ENCODE measurements at regions not wholly inside any gene's neighbourhood (a gene's known extent, or its start where the extent isn't known, plus 50 kb on each side); places are given as distances from the start of the nearest gene placed in this dataset.

DNA sequence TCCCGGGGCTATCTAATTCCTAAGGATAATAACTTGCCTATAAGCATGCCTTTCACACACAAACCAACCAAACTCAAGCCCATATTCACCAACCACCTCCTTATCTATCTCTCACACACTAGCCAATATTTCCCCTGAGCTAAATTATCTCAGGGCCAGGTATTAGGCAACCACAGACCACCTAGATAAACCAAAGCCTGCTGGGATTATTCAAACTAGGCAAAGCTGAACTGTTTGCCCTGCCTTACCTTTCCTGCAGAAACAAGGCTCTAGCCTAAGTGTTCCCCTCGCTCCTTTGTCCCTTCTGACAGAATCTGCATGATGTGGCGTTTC, 114.7 kb upstream of the EEA1 start:
- DNase-seq: no peak

DNA sequence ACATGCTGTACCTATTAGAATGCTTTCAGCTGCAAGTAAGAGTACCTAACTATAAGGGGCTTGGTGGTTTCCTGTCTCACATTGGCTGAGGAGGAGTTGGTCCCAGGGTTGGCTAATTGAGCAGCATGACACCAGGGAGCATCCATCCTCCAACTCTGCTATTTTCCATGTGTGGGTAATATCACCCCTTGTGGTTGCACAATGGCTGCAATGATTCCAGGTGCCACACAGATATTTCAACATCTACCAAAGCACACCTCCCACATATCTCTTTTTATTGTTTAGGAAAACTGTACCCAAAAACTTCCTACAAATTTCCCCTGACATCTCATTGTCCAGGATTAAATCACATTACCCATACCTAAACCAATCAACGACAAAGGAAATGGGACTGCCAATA, 118.0 kb upstream of the EEA1 start:
- DNase-seq: no peak

DNA sequence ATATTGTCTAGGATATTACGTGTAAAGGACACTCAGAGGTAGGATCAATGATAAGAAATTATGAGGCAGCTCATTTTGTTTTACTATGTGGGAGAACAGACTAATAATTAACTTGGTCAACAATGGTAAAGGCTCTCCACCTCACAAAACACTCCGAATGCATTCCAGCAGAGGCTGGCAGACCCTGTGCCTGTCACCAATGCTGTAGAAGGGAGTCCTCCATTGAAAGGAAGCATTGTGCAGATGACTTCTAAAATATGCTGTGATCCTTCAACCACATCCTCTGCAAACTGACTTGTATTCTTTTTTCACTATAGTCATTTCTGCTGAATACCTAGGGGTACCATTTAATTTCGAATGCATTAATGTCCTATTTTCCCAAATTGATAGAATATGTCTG, 119.6 kb upstream of the EEA1 start:
- no peak for DNase-seq

DNA sequence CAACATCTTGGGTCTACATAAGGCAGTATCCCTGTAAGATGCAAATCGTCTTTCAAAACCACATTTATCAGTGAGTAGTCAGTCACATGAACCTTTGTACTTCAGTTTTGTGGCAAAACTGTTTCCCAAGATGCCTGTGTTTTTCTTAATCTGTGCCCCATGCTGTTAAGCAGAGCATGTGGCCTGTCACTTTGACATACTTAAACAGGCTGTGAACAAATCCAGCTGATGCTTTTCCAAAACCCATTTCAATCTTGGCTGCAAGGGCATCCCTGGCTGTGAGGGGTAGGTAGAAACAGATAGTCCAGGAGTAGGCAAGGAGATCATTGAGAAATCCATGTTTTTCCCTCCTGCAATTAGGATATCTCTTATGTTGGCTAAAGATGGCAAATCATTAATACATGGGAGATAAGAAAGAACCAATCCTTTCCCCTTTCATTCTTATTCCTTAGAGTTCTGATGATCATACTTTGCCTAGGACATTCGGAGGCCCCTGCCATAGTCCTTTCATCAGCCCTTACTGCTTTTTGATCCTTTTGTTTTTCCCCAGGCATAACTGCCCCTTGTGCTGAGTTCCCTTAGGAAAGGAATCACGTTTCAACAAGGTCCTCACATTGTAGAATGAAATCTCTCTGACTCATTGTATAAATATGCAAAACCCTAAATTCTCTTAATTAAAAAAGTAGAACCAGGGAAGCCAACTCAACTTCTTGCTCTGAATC, 121.1 kb upstream of the EEA1 start:
- DNase-seq: no peak

DNA sequence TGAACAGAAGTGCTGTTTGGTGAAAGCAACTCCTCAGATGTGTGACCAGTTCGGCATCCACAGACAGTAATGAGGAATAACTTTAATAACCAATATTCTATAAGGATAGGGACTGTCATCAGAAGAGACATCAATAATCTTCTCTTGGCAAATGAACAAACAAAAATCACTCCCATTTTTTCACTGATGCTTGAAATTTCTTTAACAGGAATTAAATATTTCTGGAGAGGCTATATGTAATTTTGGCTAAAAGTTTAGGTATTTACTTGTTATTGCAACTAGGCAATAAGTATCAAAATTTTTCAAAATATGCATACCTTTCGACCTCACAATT, 121.6 kb upstream of the EEA1 start:
- DNase-seq: no peak

DNA sequence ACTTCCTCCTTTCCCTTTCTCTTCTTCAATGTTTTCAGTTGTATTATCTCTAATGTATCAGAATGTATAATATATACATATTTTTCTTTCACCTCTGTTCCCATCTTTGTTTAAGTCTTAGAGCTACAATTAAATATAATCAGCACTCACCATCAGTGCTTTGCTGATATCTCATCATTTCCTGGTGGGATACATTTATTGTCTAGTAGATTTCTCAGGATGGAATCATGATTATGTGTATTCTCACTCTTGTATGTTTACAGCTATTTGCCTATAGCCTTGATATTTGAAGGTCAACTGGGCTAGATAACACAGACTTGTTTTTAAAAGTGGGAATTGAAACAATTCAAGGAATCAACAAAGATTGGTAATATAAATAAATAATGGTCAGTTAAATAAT, 124.9 kb upstream of the EEA1 start:
- DNase-seq: no peak

DNA sequence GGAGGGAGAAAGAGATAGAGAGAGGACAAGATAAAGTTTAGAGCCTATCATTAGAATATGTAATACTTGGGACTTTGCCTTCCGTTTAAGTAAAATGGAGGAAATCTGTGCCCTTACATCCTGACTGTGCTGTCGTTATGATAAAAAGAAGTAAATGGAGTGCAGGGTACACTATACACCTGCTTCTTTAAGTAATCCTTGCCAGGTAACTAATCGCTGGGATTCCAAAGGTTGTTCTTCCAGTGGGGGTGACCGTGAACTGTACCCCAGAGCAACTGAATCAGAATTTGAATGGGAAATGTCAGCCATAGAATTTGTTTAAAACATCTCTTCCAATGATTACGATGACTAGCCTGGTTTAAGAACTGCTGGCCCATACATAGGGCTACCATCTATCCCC, 126.1 kb upstream of the EEA1 start:
- DNase-seq: no peak

DNA sequence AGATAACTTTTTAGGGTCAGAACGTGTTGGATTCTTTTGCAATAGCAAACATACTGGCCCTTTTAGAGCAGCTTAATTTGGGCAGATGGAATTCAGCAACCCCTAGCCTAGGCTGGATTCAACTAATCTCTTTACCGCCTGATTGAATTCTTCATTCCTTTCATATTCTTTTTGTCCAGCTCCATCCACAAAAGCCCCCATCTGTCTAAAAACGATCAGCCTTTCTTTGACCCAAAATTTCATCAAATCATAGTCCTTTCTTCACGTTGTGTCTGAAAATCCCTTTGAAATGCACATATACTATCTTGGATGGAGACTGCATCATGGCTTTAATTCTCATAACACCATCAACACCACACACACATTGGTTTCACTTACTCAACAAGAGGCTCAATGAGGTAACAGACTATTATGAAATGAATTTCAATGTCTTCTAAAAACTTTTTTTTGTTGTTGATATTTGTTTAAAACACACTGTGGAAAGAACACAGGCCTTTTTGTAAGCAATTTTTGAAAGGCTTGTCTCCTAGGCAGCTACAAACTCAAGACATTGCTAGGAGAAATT, 128.0 kb upstream of the EEA1 start:
- DNase-seq: no peak

DNA sequence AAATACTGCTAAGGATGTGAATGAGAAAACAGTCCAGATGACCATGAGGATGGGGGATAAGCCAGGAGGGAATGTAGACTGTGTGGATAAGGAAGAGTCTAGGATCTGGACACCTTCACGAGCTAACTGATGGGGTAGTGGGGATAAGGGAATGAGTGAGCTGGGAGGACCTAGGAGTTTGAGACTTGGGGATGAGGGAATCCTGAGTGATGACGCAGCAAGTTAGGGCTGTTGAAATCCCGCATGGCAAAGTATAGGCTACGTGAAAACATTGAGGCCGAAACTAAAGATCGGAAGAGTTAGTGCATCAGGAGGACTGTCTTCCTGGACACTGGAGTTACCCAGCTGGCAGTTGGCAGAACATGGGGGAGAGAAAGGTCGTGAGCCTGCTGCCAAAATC, 129.2 kb upstream of the EEA1 start:
- DNase-seq: no peak

DNA sequence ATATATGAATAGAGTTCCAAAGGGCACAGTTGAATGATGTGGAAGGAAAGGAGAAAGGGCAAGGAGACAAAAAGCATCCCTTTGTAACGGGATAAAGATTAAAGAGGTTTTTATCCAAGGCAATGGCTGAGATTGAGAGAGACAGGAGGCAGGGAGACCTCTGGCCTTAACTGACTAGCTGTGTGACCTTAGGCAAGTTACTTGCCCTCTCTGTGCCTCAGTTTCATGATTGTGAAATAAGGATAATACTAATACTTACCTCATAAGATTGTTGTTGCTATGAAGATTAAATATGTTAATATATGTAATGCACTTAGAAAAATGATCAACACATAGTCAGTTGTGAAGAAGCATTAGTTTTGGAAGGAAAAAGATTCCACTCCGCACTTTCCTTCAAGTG, 130.2 kb upstream of the EEA1 start:
- DNase-seq: no peak

DNA sequence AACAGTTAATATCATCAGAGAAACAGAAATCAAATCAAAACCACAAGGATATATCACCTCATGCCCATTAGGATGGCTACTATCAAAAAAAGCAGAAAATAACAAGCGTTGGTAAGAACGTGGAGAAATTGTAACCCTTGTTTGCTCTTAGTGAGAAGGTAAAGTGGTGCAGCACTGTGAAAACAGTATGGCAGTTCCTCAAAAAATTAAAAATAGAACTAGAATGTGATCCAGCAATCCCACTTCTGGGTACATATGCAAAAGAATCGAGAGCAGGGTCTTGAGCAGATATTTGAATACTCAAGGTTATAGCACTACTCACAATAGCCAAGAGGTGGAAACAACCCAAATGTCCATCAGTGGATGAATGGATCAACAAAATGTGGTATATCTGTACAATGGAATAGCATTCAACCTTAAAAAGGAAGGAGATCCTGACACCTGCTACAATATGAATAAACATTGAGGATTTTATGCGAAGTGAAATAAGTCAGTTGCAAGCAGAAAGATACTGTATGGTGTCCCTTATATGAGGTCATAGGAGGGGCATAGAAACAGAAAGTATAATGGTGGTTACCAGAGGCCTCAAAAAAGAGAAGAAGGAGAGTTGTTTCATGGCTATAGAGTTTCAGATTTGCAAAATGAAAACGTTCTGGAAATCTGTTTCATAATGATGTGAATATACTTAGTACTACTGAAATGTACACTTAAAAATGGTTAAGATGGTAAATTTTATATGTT, 131.0 kb upstream of the EEA1 start:
- DNase-seq: no peak

DNA sequence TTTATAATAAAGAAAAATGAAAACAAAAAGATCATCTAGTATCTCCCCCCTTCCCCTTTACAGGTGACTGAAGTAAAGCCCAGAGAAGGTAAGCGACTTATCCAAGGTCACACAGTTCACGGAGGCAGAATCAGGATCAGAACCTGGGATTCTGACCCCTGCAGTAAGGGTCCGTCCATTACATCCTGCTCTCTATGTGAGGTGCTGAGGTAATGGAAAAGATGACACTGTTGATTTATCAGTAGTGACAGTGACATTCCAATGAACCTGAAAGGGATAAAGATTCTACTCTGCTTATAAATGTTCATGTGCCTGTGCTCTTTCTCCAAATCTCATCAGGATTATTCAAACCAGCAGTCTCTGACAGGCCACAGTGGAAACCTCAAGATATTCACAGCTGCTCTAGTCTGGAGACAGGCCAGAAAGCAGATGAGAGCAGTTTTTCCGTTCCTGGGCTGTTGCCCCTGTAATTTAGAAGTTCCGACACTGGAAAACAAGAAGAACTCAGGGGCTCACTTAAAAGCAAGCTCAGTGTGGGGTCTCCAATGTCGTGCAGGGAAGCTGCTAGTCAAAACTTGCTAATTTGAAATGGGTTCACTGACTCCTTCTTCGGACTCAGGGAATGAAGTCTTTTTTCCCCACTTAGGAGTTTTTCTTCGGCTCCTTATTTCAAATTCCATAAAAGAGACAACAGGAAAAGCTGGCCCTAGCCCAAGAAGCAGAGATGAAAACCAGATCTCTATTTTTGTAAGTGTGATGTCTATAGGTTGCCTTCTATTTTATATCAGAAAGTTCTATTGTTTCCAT, 131.8 kb upstream of the EEA1 start:
- DNase-seq: no peak

DNA sequence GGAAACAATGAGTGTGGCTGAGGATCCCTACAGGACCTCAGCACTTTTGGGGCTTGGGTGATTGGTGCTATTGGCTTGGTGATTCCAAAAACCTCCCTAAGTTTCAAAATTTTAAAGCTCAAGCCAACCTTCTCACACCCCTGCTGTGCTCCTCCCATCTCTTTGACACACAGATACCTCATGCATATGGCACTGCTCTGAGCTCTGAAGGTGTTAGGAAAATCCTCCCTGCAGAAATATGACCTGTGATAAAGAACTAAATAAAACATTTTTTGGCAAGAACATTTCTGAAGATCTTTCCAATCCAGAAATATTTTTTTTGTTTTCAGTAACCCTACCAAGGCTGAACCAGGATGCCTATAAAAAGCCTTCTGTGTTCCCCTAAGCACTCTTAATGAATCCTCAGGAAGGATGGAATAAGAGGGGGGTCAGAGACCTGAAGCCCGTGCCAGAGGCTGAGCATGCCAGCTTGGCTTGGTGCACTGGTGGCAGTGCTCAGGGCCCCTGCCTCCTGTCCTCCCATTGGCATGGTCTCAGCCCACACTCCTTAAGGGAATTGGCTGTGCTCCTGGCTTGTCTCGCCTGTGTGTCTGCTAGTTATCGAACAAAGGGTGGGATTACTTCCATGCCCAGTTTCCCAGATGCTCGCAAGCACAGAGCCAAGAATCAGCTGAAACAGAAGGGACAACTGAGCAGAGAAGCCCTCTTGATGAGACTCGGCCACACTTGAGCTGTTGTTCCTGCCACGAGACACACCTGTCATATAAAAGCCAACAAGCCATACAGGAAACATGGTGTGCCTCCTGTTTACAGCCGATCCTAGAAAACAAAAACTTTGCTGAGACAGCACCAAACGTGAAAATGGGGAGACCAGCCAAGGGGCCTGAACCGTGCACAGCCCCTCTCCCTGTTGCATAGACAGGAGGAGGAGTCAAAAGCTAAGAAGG, 132.7 kb upstream of the EEA1 start:
- no peak for DNase-seq

DNA sequence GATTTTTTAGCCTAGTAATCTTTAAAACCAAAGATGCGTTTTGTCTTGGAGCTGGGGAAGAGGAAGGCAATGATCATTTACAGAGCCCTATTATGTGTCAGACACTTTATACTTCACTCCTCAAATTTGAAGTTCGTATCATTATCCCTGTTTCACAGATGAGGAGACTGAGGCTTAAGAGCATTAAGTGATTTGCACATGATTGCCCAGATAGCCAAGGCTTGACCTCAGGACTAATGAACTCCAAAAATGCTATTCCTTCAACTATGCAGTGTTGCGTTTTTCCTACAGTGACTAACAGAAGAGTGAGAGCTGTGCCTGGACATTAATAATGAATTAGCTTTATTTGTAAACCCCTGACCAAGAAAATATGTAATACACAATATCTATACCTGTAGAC, 136.8 kb upstream of the EEA1 start:
- DNase-seq: no peak

DNA sequence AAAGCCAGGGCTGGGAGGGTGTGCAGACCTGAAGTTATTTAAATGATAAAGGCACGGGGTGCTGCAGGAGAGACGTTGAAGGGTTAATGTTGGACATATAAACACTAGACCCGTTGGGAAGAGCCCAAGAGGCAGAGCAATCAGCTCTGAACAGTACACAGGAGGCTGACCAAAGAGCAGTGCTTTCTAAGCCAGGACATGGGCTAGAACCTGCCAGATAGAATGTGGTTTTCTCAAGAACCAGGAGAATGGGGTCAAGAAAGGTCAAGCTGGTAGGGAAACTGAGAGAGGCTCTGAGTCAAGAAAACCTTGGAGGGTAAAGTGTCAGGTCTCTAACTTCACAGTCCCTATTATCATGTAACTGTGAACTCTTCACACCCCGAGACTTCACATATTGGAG, 143.2 kb upstream of the EEA1 start:
- no peak for DNase-seq

DNA sequence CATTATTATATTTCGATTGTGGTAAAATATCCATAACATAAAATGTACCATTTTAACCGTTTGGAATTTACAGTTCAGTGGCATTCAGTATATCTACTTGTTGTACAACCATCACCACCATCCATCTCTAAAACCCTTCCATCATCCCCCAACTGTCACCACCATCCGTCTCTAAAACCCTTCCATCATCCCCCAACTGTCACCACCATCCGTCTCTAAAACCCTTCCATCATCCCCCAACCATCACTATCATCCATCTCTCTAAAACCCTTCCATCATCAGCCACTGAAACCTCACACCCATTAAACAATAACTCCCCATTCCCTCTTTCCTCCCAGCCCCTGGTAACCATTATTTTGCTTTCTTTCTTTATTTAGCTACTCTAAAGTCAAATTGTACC, 144.2 kb upstream of the EEA1 start:
- no peak for DNase-seq

DNA sequence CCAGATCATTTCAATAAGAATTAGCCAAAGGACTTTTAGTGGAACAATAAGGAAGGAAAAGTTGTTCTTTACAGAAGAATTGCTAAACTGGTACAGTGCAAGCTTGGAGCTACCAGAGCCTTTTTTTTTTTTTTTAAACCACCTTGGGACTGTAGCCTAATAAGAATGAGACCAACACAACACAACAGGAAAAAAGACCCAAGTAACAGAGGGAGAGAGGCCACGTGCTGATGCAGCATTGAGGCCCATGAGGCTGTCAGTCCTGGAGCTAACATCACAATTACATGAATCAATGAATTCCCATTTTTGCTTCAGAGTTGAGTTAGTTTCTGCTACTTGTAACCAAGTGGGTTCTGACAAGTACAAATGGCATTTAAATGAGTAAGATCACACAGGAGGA, 149.0 kb upstream of the EEA1 start:
- DNase-seq: no peak

DNA sequence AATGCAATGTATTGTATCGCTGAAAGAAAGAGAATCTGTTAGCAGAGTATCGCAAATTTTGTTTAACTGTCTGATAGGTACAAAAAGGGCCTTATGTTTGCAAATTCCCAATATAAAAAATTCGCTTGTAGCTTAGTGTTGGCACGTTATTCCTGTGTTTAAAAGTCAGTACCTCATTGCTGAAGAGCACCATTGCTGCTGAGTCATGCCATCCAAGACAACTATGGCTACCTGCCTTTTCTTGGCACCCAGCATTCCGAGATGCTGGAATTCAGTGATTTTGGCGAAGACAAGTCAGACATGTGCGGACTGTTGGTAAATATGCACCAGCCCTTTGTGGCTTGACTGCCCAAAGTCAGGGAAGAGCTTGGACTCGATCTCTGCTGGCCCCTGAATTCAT, 149.5 kb upstream of the EEA1 start:
- no peak for DNase-seq

DNA sequence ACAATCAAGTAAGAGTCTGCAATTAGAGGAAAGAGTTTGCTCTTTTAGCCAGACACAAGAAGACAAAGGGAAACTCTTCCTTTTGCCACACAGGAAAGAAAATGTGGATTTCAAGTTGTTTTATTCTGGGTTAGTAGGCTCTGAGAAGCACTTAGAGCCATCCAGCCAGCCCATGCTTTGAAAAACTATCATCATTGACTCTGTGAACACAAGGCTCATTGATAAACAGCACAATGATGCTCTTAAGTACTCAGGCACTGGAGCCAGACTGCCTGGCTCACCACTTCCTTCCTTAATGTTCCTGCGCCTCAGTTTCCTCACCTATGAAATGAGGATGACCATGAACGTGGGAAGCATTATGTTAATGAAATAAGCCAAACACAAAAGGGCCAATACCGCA, 150.2 kb upstream of the EEA1 start:
- no peak for DNase-seq

DNA sequence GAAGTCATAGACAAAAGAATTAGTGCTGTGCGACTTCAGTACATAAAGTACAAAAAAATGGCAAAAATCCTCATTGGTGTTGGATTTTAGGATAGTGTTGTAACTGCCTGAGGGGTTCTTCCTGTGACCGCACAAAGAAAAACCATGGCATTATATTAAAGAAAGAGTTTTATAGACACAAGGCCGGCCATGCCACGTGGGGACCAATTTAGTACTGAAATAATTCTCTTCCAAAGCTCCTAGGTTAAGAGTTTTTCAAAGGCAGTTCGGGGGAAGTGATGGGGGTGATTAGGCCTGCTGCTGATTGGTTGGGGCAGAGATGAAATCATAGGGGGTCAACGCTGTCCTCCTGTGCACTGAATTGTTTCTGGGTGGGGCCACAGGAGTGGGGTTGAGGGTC, 150.9 kb upstream of the EEA1 start:
- no peak for DNase-seq

DNA sequence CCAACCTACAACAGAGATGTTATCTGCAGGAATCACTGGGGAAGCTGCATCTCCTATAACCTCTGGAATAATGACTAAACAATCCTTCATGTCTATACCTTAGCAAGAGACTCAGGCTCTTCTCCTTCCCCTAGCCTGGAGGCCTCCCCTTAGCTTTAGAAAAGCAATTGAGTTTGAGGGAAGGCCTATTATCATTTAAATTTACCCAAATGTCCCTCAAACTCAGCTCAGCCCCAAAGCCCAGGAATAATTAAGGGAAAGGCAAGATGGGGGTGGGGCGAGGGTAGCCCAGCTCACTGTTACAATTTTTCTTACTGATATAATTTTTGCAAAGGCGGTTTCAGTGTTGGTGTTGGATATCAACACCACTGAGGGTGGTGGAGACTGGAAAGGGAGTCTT, 151.4 kb upstream of the EEA1 start:
- DNase-seq: no peak

DNA sequence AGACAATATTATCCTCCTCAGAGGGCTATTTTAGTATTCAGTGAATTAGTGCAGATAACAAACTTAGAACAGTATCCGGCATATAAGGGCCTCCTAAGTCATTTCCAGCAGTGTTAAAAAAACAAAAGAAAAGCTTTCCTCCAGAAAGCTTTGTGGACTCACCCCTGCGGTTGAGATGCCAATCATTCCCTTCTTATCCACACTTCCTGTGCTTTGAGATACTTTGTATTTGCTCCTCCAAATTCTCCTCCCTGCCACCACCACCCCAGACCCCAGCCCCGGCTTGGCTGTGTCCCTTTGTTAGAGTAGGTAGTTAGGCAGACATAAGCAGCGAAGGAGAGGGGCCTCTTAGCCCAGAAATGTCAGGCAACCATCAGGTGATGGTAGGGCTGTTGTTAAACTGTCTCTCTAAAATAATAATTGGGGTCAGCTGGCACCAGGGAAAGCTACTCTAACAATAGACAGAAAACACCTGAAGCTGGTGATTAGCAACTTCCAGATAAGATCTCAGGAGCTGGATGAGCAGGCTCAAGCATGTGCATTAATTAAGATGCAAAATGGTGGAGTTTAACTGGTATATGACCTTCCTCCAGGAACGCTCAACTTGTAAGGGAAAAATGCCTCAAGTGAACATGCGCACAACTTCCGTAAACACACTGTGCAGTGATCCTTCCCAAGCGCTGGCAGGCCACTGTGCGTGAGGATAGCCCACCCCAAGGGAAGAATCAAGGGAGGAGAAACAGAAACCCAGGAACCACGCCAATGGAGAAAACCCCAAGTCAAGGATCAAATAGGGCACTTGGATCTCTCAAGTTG, 152.1 kb upstream of the EEA1 start:
- DNase-seq: no peak
